AG04450 (cell line): ENCODE measurements at regions not wholly inside any gene's neighbourhood (a gene's known extent, or its start where the extent isn't known, plus 50 kb on each side); places are given as distances from the start of the nearest gene placed in this dataset.

ENCODE experiments used
- CTCF ChIA-PET: fragments of 300-600, 350-600 bp; formaldehyde crosslinking; extraction: SDS; loops from one replicate; lab custom pipeline; 2022; ENCODE audit warnings: antibody characterized with exemption, inconsistent platforms; lab: Charles Lee
- POLR2A ChIA-PET: fragments of 350-600 bp; formaldehyde crosslinking; extraction: SDS; loops from one replicate; lab custom pipeline; 2021; ENCODE audit warnings: antibody characterized with exemption, inconsistent platforms; lab: Yijun Ruan, JAX
- DNase-seq: peaks from one replicate; pipeline ENCODE4 v3.0.0-alpha.2; 2011; ENCODE audit warnings: low read depth, low spot score
- H3K27ac ChIP-seq: one replicate; pipeline ENCODE4 v1.5.1; 2012; ENCODE audit warnings: low read depth, low read length, control low read depth
- H3K27me3 ChIP-seq: one replicate; pipeline ENCODE4 v1.6.0; 2012; ENCODE audit warnings: low read length; ENCODE audit not compliant: control insufficient read depth, insufficient read depth
- H3K4me3 ChIP-seq: 2 replicates; pipeline ENCODE4 v1.5.1; 2011; ENCODE audit warnings: mild to moderate bottlenecking, low read depth, low read length, control low read depth
- H3K9me3 ChIP-seq: 2 replicates; pipeline ENCODE4 v1.5.1; 2012; ENCODE audit warnings: low read length; ENCODE audit not compliant: control insufficient read depth, insufficient read depth
- TF ChIP-seq, protein P1 (sequence below): IDR thresholded peaks from 2 replicates; pipeline ENCODE4 v1.5.1; 2011; ENCODE audit warnings: low read depth, low read length, control low read depth, inconsistent platforms

DNA sequence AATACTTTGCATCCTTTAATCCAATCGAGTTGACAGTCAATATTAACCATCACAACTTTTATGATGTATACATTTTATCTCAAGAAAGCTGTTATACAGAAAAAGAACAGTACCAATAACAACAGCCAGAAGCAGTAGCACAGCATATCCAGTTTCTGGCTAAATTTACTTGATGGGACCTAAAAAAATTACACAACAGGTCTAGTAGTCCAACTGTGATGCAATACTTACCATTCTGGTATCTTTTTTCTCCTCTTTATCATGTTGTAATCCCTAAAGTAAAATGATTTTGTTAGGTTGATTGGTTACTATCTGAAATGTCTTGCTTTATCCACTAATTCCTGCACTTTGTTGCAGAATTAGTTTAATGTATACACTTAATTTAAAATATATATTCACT is 1150.6 kb downstream of the FAT4 start:
- Histone ChIP-seq H3K9me3 (no peaks in the 10 kb centered on the region), H3K27me3 (no peaks in the 10 kb centered on the region), H3K4me3 (no peak overlapping the region), H3K27ac (no peak overlapping the region)
- TF ChIP-seq, protein P1, sequence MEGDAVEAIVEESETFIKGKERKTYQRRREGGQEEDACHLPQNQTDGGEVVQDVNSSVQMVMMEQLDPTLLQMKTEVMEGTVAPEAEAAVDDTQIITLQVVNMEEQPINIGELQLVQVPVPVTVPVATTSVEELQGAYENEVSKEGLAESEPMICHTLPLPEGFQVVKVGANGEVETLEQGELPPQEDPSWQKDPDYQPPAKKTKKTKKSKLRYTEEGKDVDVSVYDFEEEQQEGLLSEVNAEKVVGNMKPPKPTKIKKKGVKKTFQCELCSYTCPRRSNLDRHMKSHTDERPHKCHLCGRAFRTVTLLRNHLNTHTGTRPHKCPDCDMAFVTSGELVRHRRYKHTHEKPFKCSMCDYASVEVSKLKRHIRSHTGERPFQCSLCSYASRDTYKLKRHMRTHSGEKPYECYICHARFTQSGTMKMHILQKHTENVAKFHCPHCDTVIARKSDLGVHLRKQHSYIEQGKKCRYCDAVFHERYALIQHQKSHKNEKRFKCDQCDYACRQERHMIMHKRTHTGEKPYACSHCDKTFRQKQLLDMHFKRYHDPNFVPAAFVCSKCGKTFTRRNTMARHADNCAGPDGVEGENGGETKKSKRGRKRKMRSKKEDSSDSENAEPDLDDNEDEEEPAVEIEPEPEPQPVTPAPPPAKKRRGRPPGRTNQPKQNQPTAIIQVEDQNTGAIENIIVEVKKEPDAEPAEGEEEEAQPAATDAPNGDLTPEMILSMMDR: no peak
- ChIA-PET CTCF (no interaction called here), POLR2A (no interaction called here)
- DNase-seq: no peak

DNA sequence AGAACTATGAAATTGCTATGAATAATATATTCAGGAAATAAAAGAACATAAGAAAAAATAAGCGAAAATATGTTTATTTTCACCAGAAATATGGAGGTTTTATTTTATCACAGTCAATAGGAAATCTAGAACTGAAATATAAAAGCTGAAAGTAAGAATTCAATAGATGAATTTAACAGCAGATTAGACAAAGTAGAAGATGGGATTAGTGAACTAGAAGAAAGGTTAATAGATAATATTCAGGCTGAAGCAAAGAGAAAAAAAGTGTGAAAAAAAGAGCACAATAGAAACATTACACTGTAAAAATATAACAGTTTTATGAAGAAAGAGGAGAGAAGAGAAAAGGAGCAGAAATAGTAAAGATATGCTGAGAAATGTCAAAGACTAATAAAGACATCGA is 1152.1 kb downstream of the FAT4 start:
- TF ChIP-seq, protein P1: no peak
- CTCF ChIA-PET: interaction anchor here (0.7 kb wide), 1 partner anchor 771 kb away, joined by 3 read pairs; no protein-coding TSS in a partner anchor
- Histone ChIP-seq H3K27ac (no peak overlapping the region), H3K9me3 (no peaks in the 10 kb centered on the region), H3K4me3 (no peak overlapping the region), H3K27me3 (no peaks in the 10 kb centered on the region)
- POLR2A ChIA-PET: no interaction called here
- DNase-seq: no peak

DNA sequence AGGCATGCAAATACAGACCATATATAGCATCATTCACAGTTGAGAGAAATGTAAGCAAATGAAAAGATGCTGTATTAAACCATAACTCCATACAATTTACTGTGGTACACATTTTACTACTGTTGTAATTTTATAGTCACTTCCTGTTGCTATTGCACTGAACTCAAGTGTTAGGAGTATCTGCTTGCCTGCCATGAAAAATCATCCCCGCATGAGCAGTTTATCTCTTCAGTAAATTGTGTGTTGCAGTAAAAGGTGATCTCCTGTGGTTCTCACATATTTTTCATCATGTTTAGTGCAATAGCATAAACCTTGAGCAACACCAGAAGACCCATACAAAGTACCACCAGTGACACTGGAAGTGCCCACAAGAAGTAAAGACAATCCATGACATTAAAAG is 1153.4 kb downstream of the FAT4 start:
- Histone ChIP-seq H3K27me3 (no peaks in the 10 kb centered on the region), H3K27ac (no peak overlapping the region), H3K4me3 (no peak overlapping the region), H3K9me3 (no peaks in the 10 kb centered on the region)
- DNase-seq: no peak
- TF ChIP-seq, protein P1: no peak
- CTCF ChIA-PET: no interaction called here
- POLR2A ChIA-PET: interaction anchor here (0.7 kb wide), 1 partner anchor 651 kb away, joined by 4 read pairs; no protein-coding TSS in a partner anchor

DNA sequence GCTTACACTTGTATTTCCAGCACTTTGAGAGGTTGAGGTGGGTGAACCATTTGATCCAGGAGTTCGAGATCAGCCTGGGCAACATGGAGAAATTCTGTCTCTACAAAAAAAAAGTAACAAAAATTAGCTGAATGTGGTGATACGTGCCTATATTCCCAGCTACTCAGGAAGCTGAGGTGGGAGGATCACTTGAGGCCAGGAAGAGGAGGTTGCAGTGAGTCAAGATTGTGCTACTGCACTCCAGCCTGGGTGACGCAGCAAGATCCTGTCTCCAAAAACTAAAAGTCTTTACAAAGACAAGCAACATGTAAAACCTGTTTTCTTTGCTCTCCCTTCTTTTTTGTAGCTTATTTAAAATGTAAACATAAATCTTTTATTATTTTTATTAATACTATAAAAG is 1156.1 kb downstream of the FAT4 start:
- POLR2A ChIA-PET: no interaction called here
- TF ChIP-seq, protein P1: no peak
- no peaks in the 10 kb centered on the region for H3K27me3 ChIP-seq
- CTCF ChIA-PET: no interaction called here
- H3K27ac ChIP-seq: no peak overlapping the region
- no peaks in the 10 kb centered on the region; the same call in 1 of the 2 replicates for H3K9me3 ChIP-seq
- no peak overlapping the region for H3K4me3 ChIP-seq
- no peak for DNase-seq

DNA sequence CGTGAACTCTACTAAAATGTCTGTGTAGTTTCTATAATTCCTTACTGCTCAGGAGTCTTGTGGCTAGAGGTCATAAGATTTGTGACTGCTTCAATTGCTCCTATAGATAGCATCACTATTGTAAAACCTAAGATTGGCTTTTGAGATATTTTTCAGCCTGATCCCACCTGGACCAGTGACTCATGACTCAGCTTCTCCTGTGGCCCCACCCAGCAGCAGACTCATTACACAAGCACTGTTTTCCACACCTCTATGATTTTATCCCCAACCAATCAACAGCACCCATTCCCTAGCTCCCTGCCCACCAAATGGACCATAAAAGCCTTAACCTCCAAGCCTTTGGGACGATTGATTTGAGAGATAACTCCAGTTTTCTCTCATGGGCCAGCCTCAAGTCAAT is 1157.0 kb upstream of the INTU start:
- CTCF ChIA-PET: no interaction called here
- POLR2A ChIA-PET: no interaction called here
- H3K27ac ChIP-seq: no peak overlapping the region

More for the DNA sequence above, 1157.0 kb upstream of the INTU start:
- TF ChIP-seq, protein P1: no peak
- peaks cover 3% of the 10 kb centered on the region for H3K9me3 ChIP-seq
- DNase-seq: no peak
- no peak overlapping the region for H3K4me3 ChIP-seq
- H3K27me3 ChIP-seq: no peaks in the 10 kb centered on the region
